ENCODE measurements at regions not wholly inside any gene's neighbourhood (a gene's known extent, or its start where the extent isn't known, plus 50 kb on each side); places are given as distances from the start of the nearest gene placed in this dataset.
A peak's percentile ranks its signal among the peaks of the same experiment; 100 is the strongest.
"Not testable (repeated sequence)": the region's sequence is repeated elsewhere in the genome, so short reads cannot be mapped to it uniquely, and the experiment has no call there.

DNA sequence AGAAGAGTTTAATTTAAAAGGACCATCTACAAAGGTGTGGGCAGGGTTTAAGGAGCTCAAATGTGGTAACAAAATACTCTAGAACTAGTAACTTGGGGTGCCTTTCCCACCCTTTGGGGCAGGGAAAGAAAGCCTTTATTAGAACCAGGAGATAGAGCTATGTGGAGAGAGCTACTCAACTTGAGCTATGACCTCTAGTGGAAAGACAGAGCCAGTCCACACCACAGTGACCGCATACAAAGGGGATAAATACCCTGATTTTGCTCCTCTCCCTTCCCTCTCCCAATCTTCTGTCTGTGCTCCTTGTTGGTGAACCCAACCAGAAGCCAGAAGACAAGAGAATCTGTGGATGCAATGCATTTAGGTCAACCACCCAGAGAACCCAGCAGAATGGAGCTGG is 54.4 kb upstream of the JAK1 start:
- FAIRE-seq: no peak

GRCh38 chr1:65021795-65022194 is 55.4 kb upstream of the JAK1 start:
- no peak for FAIRE-seq

GRCh38 chr1:65022216-65022615 is 55.9 kb upstream of the JAK1 start:
- FAIRE-seq: no peak

GRCh38 chr1:65025794-65026193 is 59.4 kb upstream of the JAK1 start:
- FAIRE-seq: no peak

DNA sequence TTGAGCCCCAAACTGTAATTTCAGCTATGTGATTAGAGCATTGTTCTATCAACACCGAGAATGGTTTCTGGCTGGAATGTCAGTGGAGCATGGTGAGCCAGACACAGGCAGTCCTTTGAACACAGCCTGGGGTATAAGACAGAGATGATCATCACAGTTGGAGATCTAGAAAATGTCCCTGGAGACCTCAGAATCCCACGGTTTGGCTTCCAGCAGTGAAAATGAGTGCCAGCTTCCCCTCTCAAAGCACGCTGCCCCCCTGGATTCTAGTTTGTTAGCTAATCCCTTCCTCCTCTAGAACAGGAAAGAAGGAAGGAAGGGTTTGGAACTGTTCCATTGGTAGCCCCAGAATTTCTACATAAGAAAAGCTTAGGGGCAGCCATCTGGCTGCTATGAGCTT is 59.9 kb upstream of the JAK1 start:
- FAIRE-seq: no peak

DNA sequence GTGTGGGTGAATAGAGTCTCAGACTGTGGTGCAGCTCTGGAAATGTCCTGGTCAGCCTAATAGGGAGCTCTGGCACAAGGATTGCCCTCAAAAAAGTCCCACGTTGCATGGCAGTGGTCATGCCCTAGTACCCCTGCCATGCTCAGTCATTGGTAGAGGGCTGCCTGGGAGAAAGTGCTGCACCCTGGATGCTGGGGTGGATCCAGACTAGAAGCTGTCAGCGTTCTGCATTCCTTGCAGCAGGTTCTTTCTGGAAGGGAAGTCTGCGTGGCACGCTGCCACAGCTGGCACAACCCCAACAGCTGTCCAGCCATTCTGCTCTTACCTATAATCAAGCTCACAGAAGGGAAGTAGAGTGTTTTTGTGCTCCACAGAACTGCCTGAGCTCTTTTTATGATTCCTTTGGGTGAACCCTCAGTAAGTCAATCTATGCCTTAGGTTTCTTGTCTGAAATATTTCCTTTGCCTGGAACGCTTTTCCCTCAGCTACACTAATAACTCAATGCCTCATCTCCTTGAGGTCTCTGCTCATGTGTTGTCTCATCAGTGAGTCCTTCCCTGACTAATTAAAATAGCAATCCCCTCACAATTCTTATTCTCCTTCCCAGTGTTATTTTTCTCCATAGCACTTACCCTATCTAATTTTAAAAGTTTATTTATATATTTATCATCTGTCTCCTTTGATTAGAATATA is 61.5 kb upstream of the JAK1 start:
- FAIRE-seq: no peak

- not testable (repeated sequence) for FAIRE-seq
Measured at GRCh38 chr1:65029434-65029833, 63.1 kb upstream of the JAK1 start.

- not testable (repeated sequence) for FAIRE-seq
Measured at GRCh38 chr1:65034879-65035278, 68.5 kb upstream of the JAK1 start.

GRCh38 chr1:65036570-65037051 is 70.3 kb upstream of the JAK1 start:
- FAIRE-seq: no peak

GRCh38 chr1:65039066-65039465 is 72.7 kb upstream of the JAK1 start:
- FAIRE-seq: no peak

- FAIRE-seq: no peak
Measured at GRCh38 chr1:65039508-65039907, 73.2 kb upstream of the JAK1 start.

- no peak for FAIRE-seq
Measured at GRCh38 chr1:65042467-65042866, 76.1 kb upstream of the JAK1 start.

DNA sequence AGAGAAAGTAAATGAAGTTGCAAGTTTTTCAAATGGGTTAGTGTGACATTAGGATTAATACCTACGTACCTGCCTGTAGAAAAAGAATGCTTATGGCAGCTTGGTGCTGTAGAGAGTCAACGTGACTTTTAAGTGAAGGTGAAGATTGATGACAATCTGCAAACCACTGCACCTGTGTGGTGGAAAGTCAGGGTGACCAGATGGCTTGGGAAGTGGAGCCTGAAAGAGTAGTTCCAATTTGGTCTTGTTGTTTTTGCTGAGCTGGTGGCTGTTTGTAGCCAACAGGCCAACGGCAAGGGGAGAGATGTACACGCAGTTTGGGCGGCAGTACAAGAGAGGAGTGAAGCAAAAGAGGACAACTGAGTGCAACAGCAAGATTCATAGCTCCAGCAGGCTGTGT is 78.1 kb upstream of the JAK1 start:
- no peak for FAIRE-seq

DNA sequence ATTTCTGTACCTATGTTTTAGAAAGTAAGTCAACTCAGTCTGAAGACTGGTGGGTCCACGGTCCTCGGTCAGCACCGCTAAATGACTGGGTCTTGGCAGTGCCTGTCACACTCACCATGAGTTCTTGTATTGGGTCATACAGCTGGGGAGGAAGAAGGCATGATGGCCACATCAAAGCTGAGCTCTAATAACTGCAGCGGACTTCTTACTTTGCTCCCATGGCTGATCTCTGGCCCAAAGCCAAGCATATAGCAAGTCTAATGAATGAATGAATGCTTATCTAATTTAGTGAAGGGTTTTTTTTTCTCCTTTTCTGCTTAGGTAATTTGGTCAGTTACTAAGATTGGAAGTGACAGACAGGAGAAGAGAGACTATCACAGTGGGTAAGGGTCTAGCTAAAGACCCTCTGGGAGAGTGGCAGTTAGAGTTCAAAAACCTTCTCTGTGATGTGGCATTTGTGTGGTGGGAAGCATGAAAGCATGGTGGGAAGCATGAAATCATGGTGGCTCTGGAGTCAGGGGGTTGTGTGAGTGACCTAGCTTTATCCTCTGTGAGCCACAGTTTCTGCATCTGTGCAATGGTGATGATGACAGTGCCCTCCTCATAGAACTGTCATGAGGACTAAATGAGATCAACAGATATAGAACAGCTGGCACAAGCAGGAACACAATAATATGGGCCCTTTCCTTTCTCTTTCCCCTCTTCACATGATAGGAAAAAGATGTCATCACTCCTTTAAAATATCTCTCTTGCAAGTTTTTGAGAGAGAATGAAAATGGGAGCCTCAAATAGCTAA is 78.9 kb upstream of the JAK1 start:
- FAIRE-seq: no peak

DNA sequence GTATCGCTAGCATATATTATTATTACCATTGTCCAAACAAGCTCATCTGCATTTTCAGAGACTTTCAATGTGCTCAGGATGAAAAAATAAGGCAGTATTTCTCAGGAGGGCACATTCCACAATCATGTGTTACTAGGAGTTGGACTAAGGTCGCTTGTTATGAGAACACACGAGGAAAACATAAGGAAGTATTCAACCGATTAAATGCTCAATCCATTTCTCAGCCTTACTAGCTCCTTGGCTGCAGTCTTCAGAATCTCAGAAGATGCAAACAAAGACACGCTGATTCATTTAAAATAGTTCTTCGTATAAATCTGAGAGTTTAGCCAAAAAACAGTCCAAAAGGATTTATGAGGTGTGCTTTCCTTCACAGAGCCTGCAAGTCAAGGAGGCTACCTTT is 82.0 kb upstream of the JAK1 start:
- no peak for FAIRE-seq

GRCh38 chr1:65049941-65050713 is 83.8 kb upstream of the JAK1 start:
- no peak for FAIRE-seq

GRCh38 chr1:65050735-65051134 is 84.4 kb upstream of the JAK1 start:
- FAIRE-seq: no peak

DNA sequence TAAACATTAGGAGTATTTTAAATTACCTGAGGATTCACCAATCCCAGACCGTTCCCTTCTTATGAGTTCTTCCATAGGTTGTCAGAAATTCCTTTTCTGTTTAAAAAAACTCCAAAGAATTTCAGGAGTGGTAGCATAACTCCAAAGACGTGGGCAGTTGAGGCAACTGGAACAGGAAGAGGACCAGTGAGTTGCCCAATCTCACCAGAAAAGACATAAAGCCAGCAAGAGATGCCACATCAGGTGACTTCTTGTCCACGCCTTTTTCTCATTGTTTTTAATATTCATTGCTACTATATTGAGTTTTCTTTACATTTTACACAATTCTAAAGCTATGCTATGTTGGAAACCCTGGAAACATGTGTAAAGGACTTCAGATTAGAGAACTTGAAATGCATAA is 88.1 kb upstream of the JAK1 start:
- FAIRE-seq: no peak

GRCh38 chr1:65055747-65056146 is 89.4 kb upstream of the JAK1 start:
- no peak for FAIRE-seq

DNA sequence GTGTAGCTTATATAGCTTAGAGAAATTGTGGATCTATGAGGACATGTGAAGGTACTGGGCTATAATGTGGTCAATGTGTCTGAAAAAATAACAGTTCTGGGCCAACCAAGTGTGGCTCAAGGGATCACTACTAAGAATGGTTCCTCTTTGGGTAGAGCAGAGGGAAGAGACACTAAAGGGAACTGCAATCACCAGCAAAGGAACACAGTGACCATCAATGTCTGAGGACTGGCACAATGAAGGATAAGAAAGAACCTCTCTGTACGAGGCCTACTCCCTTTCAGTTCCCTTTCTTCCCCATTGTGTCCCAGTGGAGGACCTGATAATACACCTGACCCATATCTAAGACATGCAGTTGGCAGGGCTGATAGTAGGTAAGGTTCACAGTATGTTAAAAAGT is 89.9 kb upstream of the JAK1 start:
- FAIRE-seq: no peak

DNA sequence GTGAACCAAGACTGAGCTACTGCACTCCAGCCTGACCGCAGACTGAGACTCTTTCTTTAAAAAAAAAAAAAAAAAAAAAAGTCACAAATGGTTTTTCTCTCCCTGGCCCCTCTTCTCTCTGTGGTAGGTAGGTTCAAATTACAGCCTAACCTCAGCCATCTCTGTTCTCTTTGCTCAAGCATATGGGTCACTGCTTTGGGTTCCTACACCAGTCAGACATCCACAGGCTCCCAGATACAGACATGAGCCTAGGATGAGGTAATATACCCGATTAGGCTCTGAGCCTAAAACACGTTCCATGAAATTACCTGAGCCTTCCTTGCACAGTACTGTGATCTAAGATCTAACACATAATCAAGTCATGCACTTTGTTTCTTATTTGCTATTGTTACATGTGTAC is 90.5 kb upstream of the JAK1 start:
- FAIRE-seq: no peak

GRCh38 chr1:65059930-65060538 is 88.0 kb upstream of the AK4 start:
- peak; percentile 62 for FAIRE-seq

DNA sequence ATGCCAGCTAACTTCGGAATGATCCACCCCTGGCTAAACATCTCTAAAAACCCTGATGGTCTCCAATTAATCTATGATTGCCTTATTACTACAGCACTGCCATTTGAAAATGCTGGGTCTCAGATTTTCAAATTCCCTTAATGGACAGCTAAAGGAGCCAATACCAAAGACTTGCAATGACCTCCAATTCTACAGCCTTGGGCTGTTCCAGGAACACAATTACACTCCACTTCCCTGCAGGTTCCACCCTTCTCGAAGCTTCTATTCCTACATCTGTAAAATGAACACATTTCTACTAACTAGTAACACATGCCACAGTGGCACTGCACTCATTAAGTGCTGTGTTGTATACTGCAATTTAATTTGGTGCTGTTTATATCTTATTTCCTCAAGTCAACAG is 85.7 kb upstream of the AK4 start:
- no peak for FAIRE-seq
